ENCODE measurements at regions not wholly inside any gene's neighbourhood (a gene's known extent, or its start where the extent isn't known, plus 50 kb on each side); places are given as distances from the start of the nearest gene placed in this dataset.

DNA sequence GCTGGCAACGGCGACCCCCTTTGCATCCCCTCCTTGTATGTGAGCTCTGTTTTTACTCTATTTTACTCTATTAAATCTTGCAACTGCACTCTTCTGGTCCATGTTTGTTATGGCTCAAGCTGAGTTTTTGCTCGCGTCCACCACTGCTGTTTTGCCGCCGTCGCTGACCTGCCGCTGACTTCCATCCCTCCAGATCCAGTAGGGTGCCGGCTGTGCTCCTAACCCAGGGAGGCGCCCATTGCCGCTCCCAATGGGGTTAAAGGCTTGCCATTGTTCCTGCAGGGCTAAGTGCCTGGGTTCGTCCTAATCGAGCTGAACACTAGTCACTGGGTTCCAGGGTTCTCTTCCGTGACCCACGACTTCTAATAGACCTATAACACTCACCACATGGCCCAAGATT, 2704.4 kb downstream of the PCDH9 start:
- DNase-seq (ENCODE audit: low spot score) (no peak), FAIRE-seq (no peak), ATAC-seq (no peak)
- no peak overlapping the region for H3K9ac ChIP-seq (ENCODE audit: insufficient read depth, low read depth, low read length)
- CTCF ChIA-PET (ENCODE audit: low intra/inter-chr PET ratio, low total read pairs) = no interaction called here
- no peaks in the 10 kb centered on the region for H3K79me2 ChIP-seq (ENCODE audit: insufficient read depth, low read length)
- H3K36me3 ChIP-seq (replicated peaks in 1 of 2; ENCODE audit: control insufficient read depth in 1 of 2, insufficient read depth in 2 of 2, low read length in 2 of 2) = no peaks in the 10 kb centered on the region
- H3K4me1 ChIP-seq (ENCODE audit: insufficient read depth, low read length) = no peaks in the 10 kb centered on the region
- H2AFZ ChIP-seq (ENCODE audit: low read length) = no peak overlapping the region
- BruUV-seq (replicated peaks) = no TSS peak
- POLR2A ChIA-PET = no interaction called here
- H3K9me3 ChIP-seq (ENCODE audit: low read length) = peaks cover 4% of the 10 kb centered on the region; the same call in 1 of the 2 replicates
- H3K4me3 ChIP-seq (replicated peaks in 1 of 3; ENCODE audit: insufficient read depth in 1 of 3, low read depth in 2 of 3, low read length in 3 of 3) = no peak overlapping the region
- WGBS (ENCODE audit: low lambda C conversion rate) = 54% methylated on average over 14 of the region's 15 CpGs
- intact Hi-C loops (cut with micrococcal nuclease; ENCODE audit: unreplicated experiment) (no loop called here), in situ Hi-C loops (cut with HindIII; ENCODE audit: extremely low pct_ligation_motif_present, low pct_unique_long_range_greater_than_20kb) (no loop called here)
- no peak overlapping the region for H3K27ac ChIP-seq (ENCODE audit: extremely low read length, insufficient read depth, low read length)
- H3K27me3 ChIP-seq (ENCODE audit: control insufficient read depth in 1 of 2, insufficient read depth in 2 of 2, low read length in 2 of 2) = no peaks in the 10 kb centered on the region
- H3K4me2 ChIP-seq (ENCODE audit: low read depth, low read length) = no peak overlapping the region
- H4K20me1 ChIP-seq (ENCODE audit: insufficient read depth, low read length) = no peaks in the 10 kb centered on the region
- TF ChIP-seq RNF2 (conservative IDR thresholded peaks at IDR 0.05; ENCODE audit: low read depth) (no peak), NFKB2 (CRISPR knock-in tag; IDR thresholded peaks at IDR 0.05; ENCODE audit: borderline replicate concordance) (no peak), ZFP36 (IDR thresholded peaks at IDR 0.05; ENCODE audit: borderline replicate concordance, low read depth, low read length, partially characterized antibody) (no peak), SRF (IDR thresholded peaks at IDR 0.05; ENCODE audit: low read depth, low read length) (no peak), ZNF850 (CRISPR knock-in tag; conservative IDR thresholded peaks at IDR 0.05) (no peak), ZNF136 (CRISPR knock-in tag; IDR thresholded peaks at IDR 0.05; ENCODE audit: low read depth) (no peak)
- TF ChIP-seq, protein P1, sequence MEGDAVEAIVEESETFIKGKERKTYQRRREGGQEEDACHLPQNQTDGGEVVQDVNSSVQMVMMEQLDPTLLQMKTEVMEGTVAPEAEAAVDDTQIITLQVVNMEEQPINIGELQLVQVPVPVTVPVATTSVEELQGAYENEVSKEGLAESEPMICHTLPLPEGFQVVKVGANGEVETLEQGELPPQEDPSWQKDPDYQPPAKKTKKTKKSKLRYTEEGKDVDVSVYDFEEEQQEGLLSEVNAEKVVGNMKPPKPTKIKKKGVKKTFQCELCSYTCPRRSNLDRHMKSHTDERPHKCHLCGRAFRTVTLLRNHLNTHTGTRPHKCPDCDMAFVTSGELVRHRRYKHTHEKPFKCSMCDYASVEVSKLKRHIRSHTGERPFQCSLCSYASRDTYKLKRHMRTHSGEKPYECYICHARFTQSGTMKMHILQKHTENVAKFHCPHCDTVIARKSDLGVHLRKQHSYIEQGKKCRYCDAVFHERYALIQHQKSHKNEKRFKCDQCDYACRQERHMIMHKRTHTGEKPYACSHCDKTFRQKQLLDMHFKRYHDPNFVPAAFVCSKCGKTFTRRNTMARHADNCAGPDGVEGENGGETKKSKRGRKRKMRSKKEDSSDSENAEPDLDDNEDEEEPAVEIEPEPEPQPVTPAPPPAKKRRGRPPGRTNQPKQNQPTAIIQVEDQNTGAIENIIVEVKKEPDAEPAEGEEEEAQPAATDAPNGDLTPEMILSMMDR (CRISPR knock-in tag; IDR thresholded peaks at IDR 0.05) = no peak
- TF ChIP-seq, protein P2, sequence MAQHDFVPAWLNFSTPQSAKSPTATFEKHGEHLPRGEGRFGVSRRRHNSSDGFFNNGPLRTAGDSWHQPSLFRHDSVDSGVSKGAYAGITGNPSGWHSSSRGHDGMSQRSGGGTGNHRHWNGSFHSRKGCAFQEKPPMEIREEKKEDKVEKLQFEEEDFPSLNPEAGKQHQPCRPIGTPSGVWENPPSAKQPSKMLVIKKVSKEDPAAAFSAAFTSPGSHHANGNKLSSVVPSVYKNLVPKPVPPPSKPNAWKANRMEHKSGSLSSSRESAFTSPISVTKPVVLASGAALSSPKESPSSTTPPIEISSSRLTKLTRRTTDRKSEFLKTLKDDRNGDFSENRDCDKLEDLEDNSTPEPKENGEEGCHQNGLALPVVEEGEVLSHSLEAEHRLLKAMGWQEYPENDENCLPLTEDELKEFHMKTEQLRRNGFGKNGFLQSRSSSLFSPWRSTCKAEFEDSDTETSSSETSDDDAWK (CRISPR knock-in tag; IDR thresholded peaks at IDR 0.05) = no peak
- TF ChIP-seq, protein P3, sequence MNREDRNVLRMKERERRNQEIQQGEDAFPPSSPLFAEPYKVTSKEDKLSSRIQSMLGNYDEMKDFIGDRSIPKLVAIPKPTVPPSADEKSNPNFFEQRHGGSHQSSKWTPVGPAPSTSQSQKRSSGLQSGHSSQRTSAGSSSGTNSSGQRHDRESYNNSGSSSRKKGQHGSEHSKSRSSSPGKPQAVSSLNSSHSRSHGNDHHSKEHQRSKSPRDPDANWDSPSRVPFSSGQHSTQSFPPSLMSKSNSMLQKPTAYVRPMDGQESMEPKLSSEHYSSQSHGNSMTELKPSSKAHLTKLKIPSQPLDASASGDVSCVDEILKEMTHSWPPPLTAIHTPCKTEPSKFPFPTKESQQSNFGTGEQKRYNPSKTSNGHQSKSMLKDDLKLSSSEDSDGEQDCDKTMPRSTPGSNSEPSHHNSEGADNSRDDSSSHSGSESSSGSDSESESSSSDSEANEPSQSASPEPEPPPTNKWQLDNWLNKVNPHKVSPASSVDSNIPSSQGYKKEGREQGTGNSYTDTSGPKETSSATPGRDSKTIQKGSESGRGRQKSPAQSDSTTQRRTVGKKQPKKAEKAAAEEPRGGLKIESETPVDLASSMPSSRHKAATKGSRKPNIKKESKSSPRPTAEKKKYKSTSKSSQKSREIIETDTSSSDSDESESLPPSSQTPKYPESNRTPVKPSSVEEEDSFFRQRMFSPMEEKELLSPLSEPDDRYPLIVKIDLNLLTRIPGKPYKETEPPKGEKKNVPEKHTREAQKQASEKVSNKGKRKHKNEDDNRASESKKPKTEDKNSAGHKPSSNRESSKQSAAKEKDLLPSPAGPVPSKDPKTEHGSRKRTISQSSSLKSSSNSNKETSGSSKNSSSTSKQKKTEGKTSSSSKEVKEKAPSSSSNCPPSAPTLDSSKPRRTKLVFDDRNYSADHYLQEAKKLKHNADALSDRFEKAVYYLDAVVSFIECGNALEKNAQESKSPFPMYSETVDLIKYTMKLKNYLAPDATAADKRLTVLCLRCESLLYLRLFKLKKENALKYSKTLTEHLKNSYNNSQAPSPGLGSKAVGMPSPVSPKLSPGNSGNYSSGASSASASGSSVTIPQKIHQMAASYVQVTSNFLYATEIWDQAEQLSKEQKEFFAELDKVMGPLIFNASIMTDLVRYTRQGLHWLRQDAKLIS (CRISPR knock-in tag; IDR thresholded peaks at IDR 0.05) = no peak
- TF ChIP-seq, protein P4, sequence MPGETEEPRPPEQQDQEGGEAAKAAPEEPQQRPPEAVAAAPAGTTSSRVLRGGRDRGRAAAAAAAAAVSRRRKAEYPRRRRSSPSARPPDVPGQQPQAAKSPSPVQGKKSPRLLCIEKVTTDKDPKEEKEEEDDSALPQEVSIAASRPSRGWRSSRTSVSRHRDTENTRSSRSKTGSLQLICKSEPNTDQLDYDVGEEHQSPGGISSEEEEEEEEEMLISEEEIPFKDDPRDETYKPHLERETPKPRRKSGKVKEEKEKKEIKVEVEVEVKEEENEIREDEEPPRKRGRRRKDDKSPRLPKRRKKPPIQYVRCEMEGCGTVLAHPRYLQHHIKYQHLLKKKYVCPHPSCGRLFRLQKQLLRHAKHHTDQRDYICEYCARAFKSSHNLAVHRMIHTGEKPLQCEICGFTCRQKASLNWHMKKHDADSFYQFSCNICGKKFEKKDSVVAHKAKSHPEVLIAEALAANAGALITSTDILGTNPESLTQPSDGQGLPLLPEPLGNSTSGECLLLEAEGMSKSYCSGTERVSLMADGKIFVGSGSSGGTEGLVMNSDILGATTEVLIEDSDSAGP (CRISPR knock-in tag; IDR thresholded peaks at IDR 0.05; ENCODE audit: borderline replicate concordance) = no peak
- TF ChIP-seq, protein P5, sequence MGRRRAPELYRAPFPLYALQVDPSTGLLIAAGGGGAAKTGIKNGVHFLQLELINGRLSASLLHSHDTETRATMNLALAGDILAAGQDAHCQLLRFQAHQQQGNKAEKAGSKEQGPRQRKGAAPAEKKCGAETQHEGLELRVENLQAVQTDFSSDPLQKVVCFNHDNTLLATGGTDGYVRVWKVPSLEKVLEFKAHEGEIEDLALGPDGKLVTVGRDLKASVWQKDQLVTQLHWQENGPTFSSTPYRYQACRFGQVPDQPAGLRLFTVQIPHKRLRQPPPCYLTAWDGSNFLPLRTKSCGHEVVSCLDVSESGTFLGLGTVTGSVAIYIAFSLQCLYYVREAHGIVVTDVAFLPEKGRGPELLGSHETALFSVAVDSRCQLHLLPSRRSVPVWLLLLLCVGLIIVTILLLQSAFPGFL (CRISPR knock-in tag; IDR thresholded peaks at IDR 0.05) = no peak
- TF ChIP-seq, protein P6, sequence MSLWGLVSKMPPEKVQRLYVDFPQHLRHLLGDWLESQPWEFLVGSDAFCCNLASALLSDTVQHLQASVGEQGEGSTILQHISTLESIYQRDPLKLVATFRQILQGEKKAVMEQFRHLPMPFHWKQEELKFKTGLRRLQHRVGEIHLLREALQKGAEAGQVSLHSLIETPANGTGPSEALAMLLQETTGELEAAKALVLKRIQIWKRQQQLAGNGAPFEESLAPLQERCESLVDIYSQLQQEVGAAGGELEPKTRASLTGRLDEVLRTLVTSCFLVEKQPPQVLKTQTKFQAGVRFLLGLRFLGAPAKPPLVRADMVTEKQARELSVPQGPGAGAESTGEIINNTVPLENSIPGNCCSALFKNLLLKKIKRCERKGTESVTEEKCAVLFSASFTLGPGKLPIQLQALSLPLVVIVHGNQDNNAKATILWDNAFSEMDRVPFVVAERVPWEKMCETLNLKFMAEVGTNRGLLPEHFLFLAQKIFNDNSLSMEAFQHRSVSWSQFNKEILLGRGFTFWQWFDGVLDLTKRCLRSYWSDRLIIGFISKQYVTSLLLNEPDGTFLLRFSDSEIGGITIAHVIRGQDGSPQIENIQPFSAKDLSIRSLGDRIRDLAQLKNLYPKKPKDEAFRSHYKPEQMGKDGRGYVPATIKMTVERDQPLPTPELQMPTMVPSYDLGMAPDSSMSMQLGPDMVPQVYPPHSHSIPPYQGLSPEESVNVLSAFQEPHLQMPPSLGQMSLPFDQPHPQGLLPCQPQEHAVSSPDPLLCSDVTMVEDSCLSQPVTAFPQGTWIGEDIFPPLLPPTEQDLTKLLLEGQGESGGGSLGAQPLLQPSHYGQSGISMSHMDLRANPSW (CRISPR knock-in tag; IDR thresholded peaks at IDR 0.05; ENCODE audit: borderline replicate concordance) = no peak
